Peyer's patch (tissue), 4 donors: ENCODE measurements at regions not wholly inside any gene's neighbourhood (a gene's known extent, or its start where the extent isn't known, plus 50 kb on each side); places are given as distances from the start of the nearest gene placed in this dataset.

ENCODE experiments used
- POLR2A ChIP-seq, 2 donors: fragments of 450-650 bp; IDR thresholded peaks; one replicate each; pipeline ENCODE4 v1.5.1; 2017; ENCODE audit warnings: antibody characterized with exemption in 2 of 2, mild to moderate bottlenecking in 2 of 2, moderate library complexity in 2 of 2
- TF ChIP-seq, protein P1 (sequence below), 6 experiments: fragments of 450-650 bp in 4 of 6; fragments of 200-600 bp in 2 of 6; sonication (generic) in 1 of 6; IDR thresholded peaks; one replicate each; pipeline ENCODE4 v1.5.1; 2017 to 2019; ENCODE audit warnings: antibody characterized with exemption in 6 of 6, mild to moderate bottlenecking in 3 of 6, moderate library complexity in 1 of 6

- TF ChIP-seq, protein P1, sequence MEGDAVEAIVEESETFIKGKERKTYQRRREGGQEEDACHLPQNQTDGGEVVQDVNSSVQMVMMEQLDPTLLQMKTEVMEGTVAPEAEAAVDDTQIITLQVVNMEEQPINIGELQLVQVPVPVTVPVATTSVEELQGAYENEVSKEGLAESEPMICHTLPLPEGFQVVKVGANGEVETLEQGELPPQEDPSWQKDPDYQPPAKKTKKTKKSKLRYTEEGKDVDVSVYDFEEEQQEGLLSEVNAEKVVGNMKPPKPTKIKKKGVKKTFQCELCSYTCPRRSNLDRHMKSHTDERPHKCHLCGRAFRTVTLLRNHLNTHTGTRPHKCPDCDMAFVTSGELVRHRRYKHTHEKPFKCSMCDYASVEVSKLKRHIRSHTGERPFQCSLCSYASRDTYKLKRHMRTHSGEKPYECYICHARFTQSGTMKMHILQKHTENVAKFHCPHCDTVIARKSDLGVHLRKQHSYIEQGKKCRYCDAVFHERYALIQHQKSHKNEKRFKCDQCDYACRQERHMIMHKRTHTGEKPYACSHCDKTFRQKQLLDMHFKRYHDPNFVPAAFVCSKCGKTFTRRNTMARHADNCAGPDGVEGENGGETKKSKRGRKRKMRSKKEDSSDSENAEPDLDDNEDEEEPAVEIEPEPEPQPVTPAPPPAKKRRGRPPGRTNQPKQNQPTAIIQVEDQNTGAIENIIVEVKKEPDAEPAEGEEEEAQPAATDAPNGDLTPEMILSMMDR (IDR thresholded peaks at IDR 0.05), result no peak
- TF ChIP-seq POLR2A (IDR thresholded peaks at IDR 0.05), result no peak
These were observed 149.2 kb downstream of the ACTL8 start for GRCh38 chr1:17904290-17904689.
